ENCODE measurements at regions not wholly inside any gene's neighbourhood (a gene's known extent, or its start where the extent isn't known, plus 50 kb on each side); places are given as distances from the start of the nearest gene placed in this dataset.

DNA sequence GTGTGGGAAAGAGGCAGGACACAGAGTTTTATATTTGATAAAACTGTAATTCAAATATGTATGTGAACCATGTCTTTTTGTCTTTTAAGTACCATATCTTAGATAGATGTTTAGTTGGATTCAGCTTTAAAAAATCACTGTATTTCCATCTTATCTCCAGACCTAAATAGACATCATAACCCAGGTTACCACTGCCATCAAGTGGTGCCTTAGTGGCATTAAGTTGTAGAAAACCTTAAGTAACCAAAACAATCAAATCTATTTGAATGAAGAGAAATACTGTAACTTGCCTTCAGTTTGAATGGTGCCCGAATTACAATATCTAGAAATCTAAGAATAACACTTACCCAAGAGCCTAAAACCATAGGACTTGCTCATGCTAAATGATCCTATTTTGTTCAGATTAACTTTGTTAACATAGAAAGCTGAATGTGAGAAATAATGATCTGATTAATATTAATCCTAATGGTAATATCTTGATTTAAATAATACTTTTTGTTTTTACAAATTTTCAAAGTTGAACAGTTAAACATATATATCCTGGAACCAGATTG, 92.5 kb upstream of the MAP2 start:
- DNase-seq (ENCODE audit: low read depth in 4 of 4, low spot score in 3 of 4): peak; percentile 1 to 12 (median 6)

DNA sequence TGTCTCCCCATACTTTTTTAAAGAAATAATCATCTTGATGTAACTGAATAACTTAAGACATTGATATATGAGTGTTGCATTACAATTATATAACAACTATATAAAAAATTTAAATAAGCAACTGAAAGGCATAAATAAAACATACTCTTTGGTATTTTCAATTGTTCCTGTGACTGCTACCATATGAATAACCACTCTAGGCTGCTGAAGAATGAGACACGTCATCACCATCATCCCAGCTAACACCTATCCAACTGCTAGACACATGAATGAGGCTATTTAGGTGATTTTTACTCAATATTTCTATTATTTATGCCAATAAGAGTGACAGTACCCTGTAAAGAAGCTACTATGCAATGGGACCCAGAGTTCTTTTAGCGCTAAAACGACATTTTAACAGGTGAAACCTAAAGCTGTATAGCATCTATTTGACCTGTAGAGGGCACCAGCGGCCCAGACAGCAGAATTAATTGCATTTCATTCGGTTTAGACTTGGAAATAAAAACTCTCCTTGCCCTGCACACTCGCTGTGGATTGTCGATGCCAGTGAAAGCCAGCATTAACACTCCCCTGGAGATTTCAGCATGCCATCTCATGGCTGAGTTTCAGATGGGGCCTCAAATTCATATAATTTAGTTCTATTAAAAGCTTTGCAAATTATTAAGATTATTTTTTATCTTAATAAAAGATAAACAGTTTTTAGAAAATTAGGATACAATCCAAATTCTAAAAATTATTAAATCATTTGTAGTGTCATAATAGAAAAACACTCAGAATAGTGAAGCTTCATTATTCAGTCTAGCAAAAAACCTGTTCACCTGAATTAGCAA, 89.4 kb upstream of the MAP2 start:
- DNase-seq (ENCODE audit: low read depth in 4 of 4, low spot score in 3 of 4): peak; percentile 41 to 58 (median 48)

DNA sequence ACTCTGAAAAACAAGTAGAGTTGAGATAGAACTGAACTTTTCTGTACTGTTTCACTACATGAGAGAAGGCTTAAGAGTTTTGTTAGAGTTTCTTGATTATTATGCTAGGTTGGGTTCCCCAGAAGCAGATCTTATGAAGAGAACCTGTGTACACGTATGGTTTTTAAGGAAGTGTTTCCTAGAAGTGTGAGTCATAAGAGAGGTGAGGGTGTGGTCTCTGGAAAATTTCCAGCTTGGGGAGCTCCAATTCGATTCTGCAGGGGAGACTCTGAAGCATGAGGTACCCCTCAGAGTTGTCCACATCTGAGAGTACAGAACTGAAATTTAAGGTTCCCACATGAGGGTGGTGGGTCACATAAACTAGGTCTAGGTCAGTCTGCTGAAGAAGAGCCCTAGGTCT, 83.3 kb upstream of the MAP2 start:
- no peak for DNase-seq (ENCODE audit: low read depth in 4 of 4, low spot score in 3 of 4)

DNA sequence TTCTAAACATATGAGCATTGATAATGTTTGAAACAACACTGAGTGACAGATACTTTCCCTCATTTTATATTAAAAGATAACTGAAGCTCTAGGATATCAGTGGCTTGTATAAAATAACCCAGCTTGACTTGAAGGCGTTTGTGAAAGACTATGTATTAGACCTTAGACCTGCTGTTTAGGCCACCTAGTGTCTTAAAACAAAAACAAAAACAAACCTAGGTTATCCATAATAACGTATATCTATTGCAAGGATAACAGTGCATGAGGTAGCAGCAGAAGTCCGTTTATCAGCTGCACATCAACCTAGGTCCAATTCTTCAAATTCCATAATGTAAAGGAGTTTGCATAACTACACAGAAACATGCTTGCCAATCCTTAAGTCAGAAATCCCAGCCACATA, 79.5 kb upstream of the MAP2 start:
- DNase-seq (ENCODE audit: low read depth in 4 of 4, low spot score in 3 of 4): no peak

DNA sequence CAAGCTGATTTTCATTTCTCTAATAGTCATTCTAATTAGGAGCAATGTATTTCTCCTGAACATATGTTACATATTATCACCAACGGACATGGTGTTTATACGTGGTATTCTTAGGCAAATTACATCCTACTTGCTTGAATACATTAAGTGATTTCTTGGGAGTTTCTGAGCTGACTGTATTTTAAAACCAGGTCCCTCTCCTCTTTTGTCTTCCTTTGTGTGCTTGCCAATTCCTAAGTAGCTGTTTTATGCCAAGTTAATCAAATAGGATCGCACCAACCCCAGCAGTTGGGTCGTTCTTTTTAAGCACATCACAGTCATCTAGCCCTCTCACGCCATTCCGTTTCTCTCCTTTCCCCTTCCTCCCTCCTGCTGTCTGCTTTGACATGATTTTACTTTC, 75.4 kb upstream of the MAP2 start:
- DNase-seq (ENCODE audit: low read depth in 4 of 4, low spot score in 3 of 4): no peak

DNA sequence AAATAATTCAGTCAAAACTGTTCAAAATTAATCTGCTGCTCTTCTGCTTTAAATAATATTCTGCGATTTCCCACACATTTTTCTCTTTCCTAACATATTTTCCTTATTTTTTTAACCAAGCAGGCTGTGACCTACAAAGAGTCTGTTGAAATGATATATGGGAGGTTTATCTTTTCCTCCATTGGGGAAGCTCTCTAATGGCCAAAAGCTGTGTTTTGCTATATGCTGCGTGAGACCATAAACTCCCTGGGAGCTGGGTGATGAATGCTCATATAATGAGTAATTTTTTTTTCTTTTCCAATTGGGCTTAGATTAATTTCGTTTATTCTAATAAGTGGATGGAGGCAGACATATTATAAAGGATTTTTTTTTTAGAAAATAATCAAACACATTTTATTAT, 72.2 kb upstream of the MAP2 start:
- DNase-seq (ENCODE audit: low read depth in 4 of 4, low spot score in 3 of 4): no peak

DNA sequence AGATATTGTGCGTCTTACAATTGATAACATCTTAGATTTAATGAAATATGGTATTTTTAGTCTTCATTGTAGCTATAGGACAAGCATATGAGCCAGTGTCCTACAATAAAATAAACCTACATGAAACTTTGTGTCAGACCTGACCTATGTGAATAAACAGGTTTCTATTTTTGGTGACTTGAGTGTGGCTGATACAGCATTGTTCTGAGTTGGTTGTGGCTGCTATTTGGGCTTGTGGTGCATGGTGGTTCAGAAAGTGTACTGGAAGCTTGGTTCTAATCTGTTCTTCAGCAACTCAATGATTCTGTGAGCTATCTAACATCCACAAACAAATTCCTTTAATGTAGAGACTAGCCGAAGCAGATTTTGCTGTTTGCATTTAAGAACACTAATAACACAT, 64.9 kb upstream of the MAP2 start:
- no peak for DNase-seq (ENCODE audit: low read depth in 4 of 4, low spot score in 3 of 4)

DNA sequence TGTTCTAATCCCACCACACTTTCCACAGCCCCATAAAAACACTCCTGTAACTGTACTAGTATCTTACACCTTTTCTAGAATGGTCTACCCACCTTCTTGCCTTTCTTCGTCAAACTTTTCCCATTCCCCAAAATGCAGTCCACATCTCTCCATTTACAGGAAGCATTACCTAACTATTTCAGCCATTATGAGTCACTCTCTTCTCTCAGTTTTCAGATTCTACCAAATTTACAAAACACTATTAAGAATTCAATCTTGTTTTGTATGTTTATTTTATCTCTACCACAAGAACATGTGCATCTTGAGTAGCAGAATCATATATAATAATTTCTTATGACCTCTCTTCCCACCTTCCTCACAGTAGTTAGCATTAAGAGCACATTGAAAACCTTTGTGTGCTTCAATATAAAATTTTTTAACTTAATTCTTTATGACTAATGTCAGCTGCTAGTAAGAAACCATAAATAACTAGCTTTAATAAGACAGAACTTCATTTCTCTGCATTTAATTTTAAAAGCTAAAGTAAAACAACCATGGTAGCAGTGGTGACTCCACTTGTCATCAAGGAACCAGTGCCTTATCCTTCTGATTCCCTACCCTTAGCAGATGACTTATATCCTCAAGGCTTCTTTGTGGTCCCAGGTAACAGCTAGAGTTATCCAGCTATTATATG, 56.6 kb upstream of the MAP2 start:
- no peak for DNase-seq (ENCODE audit: low read depth in 4 of 4, low spot score in 3 of 4)

DNA sequence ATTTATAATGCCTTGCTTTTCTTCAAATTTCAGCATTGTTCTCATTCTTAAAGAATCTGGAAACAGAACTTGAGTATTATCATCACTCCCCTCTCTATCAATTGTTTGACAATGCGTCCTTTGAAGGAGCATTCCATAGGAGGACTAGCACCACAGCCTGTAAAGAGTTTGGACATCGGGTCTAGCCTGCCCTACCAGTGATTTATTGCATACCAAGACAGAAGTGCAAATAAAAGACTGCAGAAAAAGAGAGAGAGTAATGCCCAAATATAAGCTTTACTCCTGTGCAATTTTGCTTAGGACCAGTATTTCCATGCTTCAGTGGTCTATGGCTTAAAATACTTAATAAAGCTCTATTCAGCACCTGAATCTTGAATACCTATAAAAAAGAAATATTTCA, 55.4 kb upstream of the MAP2 start:
- DNase-seq (ENCODE audit: low read depth in 4 of 4, low spot score in 3 of 4): no peak

DNA sequence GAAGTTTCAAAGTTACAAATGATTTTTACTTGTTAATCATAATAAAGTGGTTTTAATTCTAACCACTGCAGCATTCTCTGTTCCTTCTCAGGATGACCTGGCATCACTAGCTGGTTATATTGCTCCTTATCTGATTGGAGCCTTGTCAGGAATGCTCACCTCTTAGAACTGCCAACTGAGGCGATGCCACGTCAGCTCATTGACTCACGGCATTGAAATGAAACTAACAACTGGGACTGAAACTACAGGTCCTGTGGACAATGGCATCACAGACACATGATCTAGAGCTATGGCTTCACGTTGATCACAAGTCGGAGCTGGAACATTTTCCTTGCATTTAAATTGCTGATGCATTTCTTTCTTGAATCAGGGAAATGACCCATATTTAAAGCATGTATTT, 54.9 kb upstream of the MAP2 start:
- DNase-seq (ENCODE audit: low read depth in 4 of 4, low spot score in 3 of 4): peak; percentile 10 to 47 (median 36)

DNA sequence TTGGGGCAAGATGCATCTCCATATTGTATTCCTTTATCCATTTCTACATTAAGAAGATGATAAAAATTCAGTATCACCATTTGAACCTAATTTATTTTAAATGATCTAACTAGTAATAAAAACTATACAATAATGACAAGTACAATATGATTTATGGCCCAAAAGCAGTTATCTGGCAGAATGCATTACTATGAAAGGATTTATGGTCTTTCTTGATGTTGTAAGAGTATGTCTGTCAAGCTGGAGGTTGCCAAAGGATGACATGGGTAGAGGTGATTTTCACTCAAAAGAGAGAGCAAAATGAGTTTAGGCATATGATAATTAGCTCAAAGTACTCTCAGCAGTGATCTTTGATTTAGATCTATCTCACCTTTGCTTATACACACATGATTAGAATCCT, 54.2 kb upstream of the MAP2 start:
- DNase-seq (ENCODE audit: low read depth in 4 of 4, low spot score in 3 of 4): no peak

DNA sequence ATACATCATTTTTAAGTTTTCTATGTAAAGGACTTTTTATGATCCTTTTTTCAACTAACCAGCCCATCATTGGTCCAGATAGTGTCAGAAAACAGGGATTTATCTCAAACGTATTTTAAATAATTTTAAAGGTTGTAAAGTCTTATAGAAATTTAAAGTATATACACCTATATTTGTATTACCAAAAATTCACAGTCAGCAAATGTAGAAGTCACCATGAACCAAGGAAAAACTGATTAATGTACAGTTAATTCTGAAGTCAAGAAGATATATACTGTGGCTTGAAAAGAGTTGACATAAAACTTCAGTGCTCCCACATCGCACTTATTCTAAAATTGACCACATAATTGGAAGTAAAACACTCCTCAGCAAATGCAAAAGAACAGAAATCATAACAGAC, 52.4 kb upstream of the MAP2 start:
- DNase-seq (ENCODE audit: low read depth in 4 of 4, low spot score in 3 of 4): no peak

All from right renal pelvis (tissue), 4 donors.